Fibroblast of mammary gland (primary cell): ENCODE measurements at regions not wholly inside any gene's neighbourhood (a gene's known extent, or its start where the extent isn't known, plus 50 kb on each side); places are given as distances from the start of the nearest gene placed in this dataset.
A peak's percentile ranks its signal among the peaks of the same experiment; 100 is the strongest.

Experiments
- DNase-seq: peaks from one replicate; pipeline ENCODE4 v3.0.0-alpha.2; 2010; ENCODE audit warnings: low read depth
- H3K4me3 ChIP-seq: 2 replicates; pipeline ENCODE4 v1.5.1; 2011; ENCODE audit warnings: low read depth, mild to moderate bottlenecking, low read length, moderate library complexity; ENCODE audit not compliant: control insufficient read depth
- TF ChIP-seq, protein P1 (sequence below): conservative IDR thresholded peaks from 2 replicates; pipeline ENCODE4 v1.5.1; 2011; ENCODE audit warnings: low read depth, low read length, inconsistent platforms; ENCODE audit not compliant: control insufficient read depth, insufficient read depth

DNA sequence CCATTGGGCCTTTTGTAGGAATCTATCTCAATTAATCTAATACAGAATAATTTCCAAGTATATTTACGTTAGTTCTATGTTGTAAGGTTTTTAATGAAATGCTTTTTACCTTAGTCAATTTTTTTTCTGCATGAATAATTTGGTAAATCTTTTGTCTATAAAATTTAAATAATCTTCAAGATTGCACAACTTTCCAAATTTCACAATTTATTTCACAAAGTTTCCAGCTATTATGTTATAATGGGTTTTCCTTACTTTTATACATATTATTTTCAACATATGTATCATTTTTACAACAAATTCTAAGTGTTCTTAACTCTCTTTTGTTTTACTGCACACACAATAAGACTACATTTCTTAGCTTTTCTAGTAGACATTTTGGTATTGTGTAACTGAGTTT is 470.7 kb downstream of the ETV1 start:
- TF ChIP-seq, protein P1, sequence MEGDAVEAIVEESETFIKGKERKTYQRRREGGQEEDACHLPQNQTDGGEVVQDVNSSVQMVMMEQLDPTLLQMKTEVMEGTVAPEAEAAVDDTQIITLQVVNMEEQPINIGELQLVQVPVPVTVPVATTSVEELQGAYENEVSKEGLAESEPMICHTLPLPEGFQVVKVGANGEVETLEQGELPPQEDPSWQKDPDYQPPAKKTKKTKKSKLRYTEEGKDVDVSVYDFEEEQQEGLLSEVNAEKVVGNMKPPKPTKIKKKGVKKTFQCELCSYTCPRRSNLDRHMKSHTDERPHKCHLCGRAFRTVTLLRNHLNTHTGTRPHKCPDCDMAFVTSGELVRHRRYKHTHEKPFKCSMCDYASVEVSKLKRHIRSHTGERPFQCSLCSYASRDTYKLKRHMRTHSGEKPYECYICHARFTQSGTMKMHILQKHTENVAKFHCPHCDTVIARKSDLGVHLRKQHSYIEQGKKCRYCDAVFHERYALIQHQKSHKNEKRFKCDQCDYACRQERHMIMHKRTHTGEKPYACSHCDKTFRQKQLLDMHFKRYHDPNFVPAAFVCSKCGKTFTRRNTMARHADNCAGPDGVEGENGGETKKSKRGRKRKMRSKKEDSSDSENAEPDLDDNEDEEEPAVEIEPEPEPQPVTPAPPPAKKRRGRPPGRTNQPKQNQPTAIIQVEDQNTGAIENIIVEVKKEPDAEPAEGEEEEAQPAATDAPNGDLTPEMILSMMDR = no peak
- H3K4me3 ChIP-seq = no peak overlapping the region
- DNase-seq = no peak

DNA sequence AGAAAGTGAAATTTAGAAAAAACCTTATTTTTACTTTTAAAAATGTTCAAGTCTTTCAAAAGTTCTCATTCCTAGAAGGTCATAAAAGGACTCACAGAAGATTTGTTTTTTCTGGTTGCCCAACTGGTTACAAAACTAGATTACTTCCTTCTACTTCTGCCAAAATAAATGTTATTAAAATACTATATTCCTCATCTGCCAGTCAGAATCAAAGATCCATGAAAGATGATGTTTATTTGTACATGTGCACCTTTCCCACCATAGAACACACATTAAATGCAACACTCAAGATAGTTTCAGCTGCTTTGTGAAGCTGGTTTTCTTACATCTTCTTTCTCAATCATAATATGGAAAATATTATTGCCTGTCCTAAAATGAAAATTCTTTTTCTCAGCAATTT is 465.4 kb downstream of the ETV1 start:
- TF ChIP-seq, protein P1 = no peak
- DNase-seq = no peak

DNA sequence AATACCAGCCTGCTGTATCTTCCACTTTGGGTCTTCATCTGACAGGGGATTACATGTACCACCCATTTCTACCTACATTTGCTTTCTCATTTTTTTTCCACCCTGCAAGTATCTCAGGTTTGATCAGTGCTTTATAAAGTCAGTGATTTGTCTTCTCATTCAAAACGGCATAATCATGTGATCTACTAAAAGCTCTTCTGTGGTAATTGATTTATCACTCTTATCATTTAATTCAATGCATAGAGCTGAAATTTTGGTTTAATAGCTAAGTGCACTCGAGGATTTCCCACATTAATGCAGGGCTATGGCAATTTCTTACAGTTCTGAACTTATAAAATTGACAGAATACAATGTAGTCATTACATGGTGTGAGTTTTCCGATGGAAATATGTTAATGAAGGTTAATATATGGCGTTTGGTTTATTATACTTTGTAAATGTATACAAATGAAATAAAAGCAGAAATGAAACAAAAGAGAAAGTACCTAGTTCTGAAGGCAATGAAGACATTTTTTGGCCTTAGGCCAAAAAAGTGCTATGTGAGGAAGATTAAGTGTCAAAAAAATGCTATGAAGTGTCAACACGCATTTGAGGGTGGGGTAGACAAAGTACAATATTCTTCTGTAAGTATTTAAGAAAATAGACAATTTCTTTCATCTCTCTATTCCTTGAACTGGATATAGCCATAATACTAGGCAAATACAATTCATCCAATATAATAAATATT is 457.3 kb downstream of the ETV1 start:
- H3K4me3 ChIP-seq = no peak overlapping the region
- DNase-seq = no peak
- TF ChIP-seq, protein P1 = no peak

More for the DNA sequence above, 465.4 kb downstream of the ETV1 start:
- H3K4me3 ChIP-seq = no peak overlapping the region

DNA sequence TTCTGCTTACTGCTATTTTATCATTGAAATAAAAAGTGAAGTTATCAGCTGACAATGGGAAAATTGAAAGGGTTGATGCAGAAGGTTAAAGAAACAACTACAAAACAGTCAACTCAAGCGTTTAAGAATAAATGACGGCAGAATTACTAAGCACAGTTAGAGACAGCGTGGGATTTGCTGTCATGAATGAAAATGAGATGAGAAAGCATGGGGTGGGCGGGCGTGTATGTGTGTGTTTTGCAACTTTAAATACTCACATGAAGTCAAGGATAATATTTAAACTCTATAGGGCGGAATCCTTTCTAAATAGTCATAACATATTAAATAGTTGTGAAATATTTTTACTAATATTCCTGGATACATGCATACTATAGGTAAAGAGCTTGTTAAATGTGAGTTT is 450.8 kb downstream of the ETV1 start:
- TF ChIP-seq, protein P1 = no peak
- DNase-seq = peak; percentile 47

DNA sequence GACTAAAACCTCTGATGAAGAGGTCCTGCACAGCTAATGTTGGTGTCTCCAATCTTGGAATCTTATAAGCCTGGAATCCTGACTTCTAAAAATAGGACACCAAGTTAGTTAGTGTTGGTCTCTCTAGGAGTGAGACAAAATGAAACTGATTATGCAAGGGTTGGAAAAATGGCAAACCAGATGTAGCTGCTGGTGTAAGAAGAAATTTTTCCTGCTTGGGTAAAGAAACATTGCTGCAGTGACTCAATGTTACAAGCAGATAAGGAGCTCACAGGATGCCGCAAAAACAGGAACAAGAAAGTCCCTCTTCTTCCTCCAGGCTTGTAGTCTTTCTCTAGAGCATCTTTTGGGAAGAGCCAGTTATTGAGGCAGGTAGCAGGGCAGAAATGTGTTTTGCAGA is 449.0 kb downstream of the ETV1 start:
- TF ChIP-seq, protein P1 = no peak
- peak; percentile 31 for DNase-seq

More for the DNA sequence above, 450.8 kb downstream of the ETV1 start:
- no peak overlapping the region for H3K4me3 ChIP-seq

DNA sequence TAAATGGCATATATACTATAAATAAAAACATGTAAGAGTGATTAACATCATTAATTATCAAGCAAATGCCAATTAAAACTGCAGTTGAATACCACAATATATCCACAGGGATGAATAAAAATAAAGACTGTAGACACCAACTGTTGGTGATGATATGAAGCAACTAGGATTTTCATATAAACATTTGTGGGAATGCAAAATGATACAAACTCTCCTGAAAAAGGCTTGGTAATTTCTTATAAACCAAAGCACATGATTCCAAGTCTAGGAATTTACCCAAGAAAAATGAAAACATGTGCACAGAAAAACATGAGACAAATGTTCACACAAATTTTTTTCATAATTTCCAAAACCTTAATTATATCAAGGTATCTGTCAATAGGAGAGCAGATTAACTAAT is 448.1 kb downstream of the ETV1 start:
- no peak overlapping the region for H3K4me3 ChIP-seq
- no peak for DNase-seq
- TF ChIP-seq, protein P1 = no peak

More for the DNA sequence above, 449.0 kb downstream of the ETV1 start:
- H3K4me3 ChIP-seq = no peak overlapping the region
